AG04449 (cell line): ENCODE measurements at regions not wholly inside any gene's neighbourhood (a gene's known extent, or its start where the extent isn't known, plus 50 kb on each side); places are given as distances from the start of the nearest gene placed in this dataset.

ENCODE experiments used
- CTCF ChIA-PET: fragments of 350-600 bp; formaldehyde crosslinking; extraction: SDS; loops from one replicate; lab custom pipeline; 2021; ENCODE audit warnings: antibody characterized with exemption; lab: Yijun Ruan, JAX
- POLR2A ChIA-PET: fragments of 400-600, 350-600 bp; formaldehyde crosslinking; extraction: SDS; loops from one replicate; lab custom pipeline; 2020; ENCODE audit warnings: antibody characterized with exemption, inconsistent platforms; lab: Yijun Ruan, JAX
- DNase-seq: peaks from one replicate; pipeline ENCODE4 v3.0.0-alpha.2; 2010; ENCODE audit warnings: low read depth, low spot score
- H3K4me3 ChIP-seq: 2 replicates; pipeline ENCODE4 v1.5.1; 2011; ENCODE audit warnings: low read depth, mild to moderate bottlenecking, control low read depth, low read length
- TF ChIP-seq, protein P1 (sequence below): IDR thresholded peaks from one replicate; pipeline ENCODE4 v1.5.1; 2011; ENCODE audit warnings: mild to moderate bottlenecking, moderate library complexity, low read length, control low read depth, inconsistent platforms; ENCODE audit not compliant: insufficient read depth; ENCODE audit errors: missing control alignments

- ChIA-PET CTCF (no interaction called here), POLR2A (no interaction called here)
- DNase-seq: no peak
- TF ChIP-seq, protein P1, sequence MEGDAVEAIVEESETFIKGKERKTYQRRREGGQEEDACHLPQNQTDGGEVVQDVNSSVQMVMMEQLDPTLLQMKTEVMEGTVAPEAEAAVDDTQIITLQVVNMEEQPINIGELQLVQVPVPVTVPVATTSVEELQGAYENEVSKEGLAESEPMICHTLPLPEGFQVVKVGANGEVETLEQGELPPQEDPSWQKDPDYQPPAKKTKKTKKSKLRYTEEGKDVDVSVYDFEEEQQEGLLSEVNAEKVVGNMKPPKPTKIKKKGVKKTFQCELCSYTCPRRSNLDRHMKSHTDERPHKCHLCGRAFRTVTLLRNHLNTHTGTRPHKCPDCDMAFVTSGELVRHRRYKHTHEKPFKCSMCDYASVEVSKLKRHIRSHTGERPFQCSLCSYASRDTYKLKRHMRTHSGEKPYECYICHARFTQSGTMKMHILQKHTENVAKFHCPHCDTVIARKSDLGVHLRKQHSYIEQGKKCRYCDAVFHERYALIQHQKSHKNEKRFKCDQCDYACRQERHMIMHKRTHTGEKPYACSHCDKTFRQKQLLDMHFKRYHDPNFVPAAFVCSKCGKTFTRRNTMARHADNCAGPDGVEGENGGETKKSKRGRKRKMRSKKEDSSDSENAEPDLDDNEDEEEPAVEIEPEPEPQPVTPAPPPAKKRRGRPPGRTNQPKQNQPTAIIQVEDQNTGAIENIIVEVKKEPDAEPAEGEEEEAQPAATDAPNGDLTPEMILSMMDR: no peak
- H3K4me3 ChIP-seq: no peak overlapping the region
Measured at GRCh38 chr3:166029507-166029906, 192.3 kb upstream of the BCHE start.

- TF ChIP-seq, protein P1: no peak
- ChIA-PET CTCF (interaction anchor here (0.9 kb wide), 1 partner anchor 1019 kb away, joined by 3 read pairs; no protein-coding TSS in a partner anchor), POLR2A (no interaction called here)
- DNase-seq: no peak
- no peak overlapping the region for H3K4me3 ChIP-seq
Measured at GRCh38 chr3:166013073-166013679, 176.0 kb upstream of the BCHE start.

- ChIA-PET POLR2A (no interaction called here), CTCF (no interaction called here)
- TF ChIP-seq, protein P1: no peak
- H3K4me3 ChIP-seq: no peak overlapping the region
- no peak for DNase-seq
Measured at GRCh38 chr3:166011771-166012170, 174.5 kb upstream of the BCHE start.

DNA sequence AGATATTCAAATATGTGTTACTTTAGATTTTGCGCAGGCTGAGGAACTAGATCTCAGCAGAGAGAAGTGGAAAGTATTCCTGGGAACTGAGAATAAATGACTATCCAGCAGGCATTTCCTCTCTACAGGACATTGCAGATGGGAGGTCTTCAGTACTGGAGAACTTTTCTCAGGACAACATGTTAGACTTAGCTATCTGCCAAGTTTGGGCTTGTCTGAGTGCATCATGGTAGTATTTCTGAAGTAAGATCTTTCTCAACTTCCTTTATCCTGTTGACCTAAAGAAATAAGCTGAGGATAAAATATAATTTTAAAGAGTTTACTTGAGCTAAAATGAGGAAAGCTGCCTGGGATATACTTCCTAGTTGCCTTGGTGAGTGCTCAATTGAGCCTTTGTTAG is 167.9 kb upstream of the BCHE start:
- ChIA-PET POLR2A (no interaction called here), CTCF (no interaction called here)
- DNase-seq: no peak
- TF ChIP-seq, protein P1: no peak
- no peak overlapping the region for H3K4me3 ChIP-seq

DNA sequence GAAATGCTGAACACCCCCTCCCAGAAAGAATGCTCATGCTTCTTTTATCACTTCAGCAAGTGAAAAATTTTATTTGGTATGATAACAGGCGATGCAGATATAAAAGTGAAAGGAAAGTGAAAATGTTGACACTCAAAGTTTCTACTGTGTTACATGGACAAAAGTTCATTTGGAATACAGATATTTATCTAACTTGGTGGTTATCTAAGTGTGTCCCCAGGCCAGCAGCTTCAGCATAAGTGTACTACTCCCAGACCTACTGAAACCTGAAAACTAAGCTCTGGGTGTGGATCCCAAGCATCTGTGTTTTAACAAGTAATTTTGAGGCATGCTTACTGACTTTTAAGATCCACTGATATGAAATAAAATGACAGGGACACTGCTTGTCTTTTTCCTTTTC is 157.1 kb upstream of the BCHE start:
- ChIA-PET CTCF (no interaction called here), POLR2A (no interaction called here)
- TF ChIP-seq, protein P1: no peak
- no peak overlapping the region for H3K4me3 ChIP-seq
- no peak for DNase-seq

GRCh38 chr3:165984589-165984988 is 147.4 kb upstream of the BCHE start:
- ChIA-PET POLR2A (no interaction called here), CTCF (no interaction called here)
- H3K4me3 ChIP-seq: no peak overlapping the region
- DNase-seq: no peak
- TF ChIP-seq, protein P1: no peak
